Hypothalamus (tissue), 51 donors: ENCODE measurements at regions not wholly inside any gene's neighbourhood (a gene's known extent, or its start where the extent isn't known, plus 50 kb on each side); places are given as distances from the start of the nearest gene placed in this dataset.
A peak's percentile ranks its signal among the peaks of the same experiment; 100 is the strongest.
"Not testable (repeated sequence)": the region's sequence is repeated elsewhere in the genome, so short reads cannot be mapped to it uniquely, and the experiment has no call there.

Experiments used
- DNase-seq, 51 donors: peaks; one replicate each; lab custom pipeline; 2025; lab: John Stamatoyannopoulos, UW

DNA sequence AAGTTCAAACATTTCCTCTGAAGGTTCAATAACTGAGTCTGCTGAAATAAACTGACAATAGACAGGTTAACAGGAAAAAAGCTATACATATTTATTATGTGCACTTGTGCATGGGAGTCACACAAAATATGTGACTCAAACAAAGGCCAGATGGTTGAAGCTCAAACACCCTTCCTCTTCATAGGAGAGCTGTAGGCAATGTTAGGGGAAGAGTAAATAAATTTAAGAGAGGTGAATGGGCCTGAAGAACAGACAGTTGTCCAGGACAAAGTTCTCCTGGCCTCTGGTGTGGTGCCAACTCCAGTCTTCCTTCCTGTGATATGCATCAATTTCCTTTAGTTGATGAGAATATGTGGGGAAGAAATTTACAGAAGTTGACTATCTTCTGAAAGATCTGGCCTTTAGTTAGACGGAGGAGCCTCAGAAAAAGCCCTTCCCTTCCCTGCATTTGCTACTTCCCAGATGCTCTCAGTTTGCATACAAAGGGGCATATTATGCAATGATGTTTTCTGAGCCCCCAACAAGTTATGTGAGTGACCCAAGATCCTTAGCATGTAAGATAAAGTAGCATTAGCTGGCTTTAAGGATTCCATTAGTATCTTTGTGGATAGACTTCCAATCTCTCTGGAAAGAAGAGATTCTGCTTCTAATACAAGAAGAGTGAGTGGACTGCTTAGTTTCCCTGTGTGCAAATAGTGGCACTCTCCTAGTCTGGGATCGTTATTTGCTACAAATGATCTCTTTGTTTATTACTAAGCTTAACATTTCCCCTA, 96.4 kb upstream of the IGSF10 start:
- no peak for DNase-seq

GRCh38 chr3:151556596-151556995, 95.7 kb upstream of the IGSF10 start:
- DNase-seq, result no peak

GRCh38 chr3:151555523-151555922, 94.7 kb upstream of the IGSF10 start:
- no peak for DNase-seq

DNA sequence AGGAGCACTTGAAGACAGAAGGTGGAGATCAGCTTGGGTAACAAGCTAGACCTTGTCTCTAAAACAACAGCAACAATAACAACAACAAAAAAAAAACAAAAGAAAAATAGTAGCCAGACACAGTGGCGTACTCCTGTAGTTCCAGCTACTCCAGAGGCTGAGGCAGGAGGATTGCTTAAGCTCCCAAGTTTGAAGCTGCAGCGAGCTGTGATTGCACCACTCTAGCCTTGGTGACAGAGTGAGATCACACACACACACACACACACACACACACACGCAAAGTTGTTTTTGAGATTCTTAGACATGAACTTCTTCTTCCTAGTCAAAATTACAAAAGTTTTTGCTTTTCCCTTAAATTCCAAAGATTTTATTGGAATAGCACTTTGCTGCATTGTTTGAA, 93.0 kb upstream of the IGSF10 start:
- DNase-seq, result no peak

GRCh38 chr3:151552589-151552988, 91.7 kb upstream of the IGSF10 start:
- no peak for DNase-seq

DNA sequence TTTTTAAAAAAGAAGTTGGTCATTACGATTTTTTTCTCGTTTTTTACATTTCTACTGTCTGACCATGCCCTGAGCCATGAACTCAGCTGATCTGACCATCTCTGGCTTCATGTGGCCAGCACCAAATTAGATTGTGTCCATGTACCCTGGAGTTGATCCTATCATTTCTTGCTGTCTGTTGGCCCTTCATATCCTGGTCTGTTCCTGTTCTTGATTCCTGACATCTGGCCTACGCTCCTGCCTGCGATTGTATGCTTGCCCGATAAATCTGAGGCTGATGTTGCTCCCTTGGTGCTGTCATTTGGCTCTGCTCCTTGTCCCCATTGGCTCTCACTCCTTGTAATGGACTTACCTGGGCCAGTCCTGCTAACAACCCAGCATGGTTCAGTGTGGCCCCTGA, 89.8 kb upstream of the IGSF10 start:
- no peak for DNase-seq

- DNase-seq, result no peak
Measured at GRCh38 chr3:151550025-151550618, 89.3 kb upstream of the IGSF10 start.

DNA sequence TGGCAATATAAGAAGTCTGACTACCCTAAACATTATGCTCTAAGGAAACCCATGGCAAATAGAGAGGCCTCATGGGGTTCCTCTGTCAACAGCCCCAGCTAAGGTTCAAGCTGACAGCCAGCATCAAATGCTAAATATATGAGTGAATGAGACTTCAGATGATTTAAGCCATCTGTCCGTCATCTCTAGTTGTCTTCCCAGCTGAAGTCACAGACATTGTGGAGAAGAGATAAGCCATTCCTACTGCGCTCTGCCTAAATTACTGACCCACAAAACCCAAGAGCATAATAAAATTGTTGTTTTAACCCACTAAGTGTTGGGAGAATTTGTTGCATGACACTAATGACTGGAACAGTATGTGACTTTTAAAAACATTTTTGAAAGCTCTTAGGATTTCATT, 87.3 kb upstream of the IGSF10 start:
- DNase-seq, result no peak

DNA sequence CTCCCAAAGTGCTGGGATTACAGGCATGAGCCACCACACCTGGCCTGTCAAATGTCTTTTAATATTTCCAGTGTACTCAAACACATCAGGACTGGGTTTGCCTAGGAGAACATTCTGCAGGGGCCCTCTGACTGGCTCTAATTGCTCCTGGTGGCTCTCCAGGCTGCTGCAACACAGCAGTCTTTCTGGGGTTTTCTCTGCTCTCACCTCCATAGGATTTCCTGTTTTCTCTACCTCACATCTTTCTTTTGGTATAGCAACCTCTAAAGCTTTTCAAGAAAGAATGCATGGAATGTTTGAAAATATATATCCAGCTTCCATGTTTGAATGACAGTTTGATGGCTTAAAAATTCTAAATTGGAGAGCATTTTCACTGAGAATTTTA, 83.3 kb upstream of the IGSF10 start:
- no peak for DNase-seq

DNA sequence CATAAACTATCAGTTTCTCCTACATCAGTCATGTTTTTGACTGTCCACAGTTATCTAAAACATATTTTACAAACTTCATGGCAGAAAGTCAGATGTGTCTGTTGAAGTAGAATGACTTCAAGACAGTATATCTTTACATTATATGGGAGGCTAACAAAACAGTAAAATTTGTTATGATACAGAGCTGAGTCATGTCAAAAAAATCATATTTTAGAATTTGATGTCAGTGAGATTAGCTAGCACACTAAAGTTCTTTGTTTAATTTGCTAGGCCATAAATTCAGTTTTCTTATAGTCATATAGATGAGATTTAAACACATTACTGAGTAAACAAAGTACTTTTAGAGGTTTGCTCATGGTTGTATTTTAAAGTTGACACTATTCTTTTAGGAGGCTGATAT, 80.3 kb upstream of the IGSF10 start:
- no peak for DNase-seq

DNA sequence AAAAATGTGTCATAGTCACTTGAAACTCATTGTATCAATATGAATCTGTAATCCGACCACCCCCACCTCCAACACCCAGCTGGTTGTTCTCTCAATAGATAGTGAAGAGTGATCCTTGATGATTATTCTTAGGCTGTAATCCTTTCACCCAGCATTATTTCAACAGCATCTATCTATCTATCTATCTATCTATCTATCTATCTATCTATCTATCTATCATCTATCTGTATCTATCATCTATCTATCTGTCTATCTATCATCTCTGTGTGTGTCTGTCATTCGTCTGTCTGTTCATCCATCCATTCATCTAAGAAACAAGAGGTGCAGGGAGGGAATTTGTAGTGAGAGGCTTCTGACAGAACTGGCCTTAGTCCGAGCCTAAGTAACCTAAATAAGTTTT, 78.7 kb upstream of the IGSF10 start:
- DNase-seq, result no peak

DNA sequence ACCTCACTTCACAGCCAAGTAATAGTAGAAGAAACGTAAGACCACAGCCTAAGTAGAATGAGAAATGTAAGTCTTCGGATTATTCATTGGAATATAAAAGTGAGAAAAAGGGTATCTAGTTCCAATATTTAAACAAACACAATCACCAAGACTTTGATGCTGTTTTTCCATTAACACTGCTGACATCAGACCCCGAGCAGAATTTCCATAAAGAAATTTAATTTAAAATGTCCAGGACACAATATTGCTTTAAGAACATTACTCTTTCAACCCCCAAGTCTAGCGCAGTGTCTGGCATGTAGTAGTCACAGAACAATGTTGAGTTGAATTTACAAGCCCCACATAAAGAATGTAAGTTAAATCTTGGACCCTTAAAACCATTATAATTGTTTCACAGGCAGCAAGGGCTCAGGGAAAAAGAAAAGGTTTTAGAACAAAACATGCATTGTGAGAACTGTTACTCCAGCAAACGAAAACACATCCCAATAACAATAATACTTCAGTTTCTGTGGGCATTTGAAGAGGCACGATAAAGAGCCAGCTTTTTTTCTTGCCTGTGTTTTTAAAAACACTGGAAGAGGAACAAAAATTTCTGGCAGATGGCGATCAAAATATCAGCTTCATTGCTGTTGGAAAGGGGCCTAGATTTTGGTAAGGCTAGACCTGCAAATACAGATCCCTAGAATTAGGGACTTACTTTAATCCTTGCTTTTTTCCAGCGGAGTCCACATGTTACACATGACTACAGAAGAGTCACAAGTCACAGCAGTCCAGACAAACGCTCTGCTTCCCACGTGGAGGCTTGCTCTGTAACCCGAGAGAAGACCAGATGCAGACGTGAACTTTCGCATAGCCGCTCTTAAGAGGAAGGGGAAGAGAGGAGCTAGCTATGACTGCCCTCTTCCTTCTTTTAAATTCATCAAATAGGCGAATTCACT, 77.9 kb upstream of the IGSF10 start:
- peak in 21 of 51 donors; percentile 0 to 24 (median 5) for DNase-seq

- DNase-seq, result no peak
Measured at GRCh38 chr3:151537726-151538125, 76.9 kb upstream of the IGSF10 start.

DNA sequence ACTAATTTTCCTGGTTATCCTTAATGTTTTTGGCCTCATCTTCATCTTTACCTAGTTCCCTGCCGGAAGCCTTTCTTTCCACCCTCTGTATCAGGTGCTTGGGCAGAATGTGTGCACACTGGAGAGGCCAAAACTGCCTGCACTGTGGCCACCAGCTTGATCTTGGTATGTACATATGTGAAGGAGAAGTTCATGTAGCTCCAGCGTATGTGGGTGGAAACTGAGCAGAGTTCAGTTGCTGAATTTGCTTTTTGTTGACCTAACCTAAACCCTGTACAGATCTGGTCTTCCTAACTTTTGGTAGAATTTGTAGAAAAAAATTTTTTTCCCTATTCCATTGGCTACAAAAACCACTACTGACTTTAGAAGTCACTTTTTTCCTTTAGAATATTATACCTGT, 65.9 kb upstream of the IGSF10 start:
- DNase-seq, result no peak

GRCh38 chr3:151520105-151520504, 59.2 kb upstream of the IGSF10 start:
- no peak for DNase-seq

DNA sequence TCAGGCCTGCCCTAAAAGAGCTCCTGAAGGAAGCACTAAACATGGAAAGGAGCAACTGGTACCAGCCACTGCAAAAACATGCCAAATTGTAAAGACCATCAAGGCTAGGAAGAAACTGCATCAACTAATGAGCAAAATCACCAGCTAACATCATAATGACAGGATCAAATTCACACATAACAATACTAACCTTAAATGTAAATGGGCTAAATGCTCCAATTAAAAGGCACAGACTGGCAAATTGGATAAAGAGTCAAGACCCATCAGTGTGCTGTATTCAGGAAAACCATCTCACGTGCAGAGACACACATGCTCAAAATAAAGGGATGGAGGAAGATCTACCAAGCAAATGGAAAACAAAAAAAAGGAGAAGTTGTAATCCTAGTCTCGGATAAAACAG, 50.6 kb upstream of the IGSF10 start:
- not testable (repeated sequence) for DNase-seq
